GM23338 (cell line): ENCODE measurements at regions not wholly inside any gene's neighbourhood (a gene's known extent, or its start where the extent isn't known, plus 50 kb on each side); places are given as distances from the start of the nearest gene placed in this dataset.

Source experiments
- CTCF ChIP-seq, 2 experiments: fragments of 200-600 bp in 1 of 2; sonication (generic) in 1 of 2; conservative IDR thresholded peaks; 2 replicates each; pipeline versions ENCODE4 v1.5.1 to v1.6.1; 2016 to 2017; ENCODE audit warnings: antibody characterized with exemption in 2 of 2, low read depth in 2 of 2, mild to moderate bottlenecking in 2 of 2, moderate library complexity in 1 of 2
- EZH2 ChIP-seq: fragments of 200-600 bp; sonication (generic); IDR thresholded peaks from one replicate; pipeline ENCODE4 v1.8.0; 2017; ENCODE audit warnings: antibody characterized with exemption, mild to moderate bottlenecking, low read depth; ENCODE audit not compliant: unreplicated experiment
- ZNF331 ChIP-seq: fragments of 250-450 bp; sonication (Bioruptor Pico); IDR thresholded peaks from 2 replicates; pipeline ENCODE4 v1.5.0; 2020; ENCODE audit warnings: low read depth, mild to moderate bottlenecking, moderate library complexity

DNA sequence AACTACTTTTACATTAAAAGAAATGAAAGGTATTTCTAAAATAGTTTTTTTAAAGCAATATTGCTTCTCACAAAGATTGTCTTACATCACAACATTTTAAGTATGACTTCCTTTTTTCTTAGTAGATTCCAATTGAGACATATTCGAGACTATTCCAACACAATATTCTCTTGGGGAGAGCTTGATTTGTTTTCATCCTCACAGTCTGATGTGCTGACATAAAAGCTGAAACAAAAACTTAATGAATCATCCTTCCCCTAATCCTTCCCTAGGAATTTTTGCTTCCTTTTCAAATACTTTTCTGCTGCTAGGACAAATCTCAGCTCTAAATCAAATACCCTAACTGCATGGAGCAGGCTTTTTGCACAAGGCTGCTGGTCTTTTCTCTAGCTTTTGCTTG lies 245.8 kb upstream of the MAP3K1 start:
- no peak for TF ChIP-seq CTCF (conservative IDR thresholded peaks at IDR 0.05; ENCODE audit: low read depth in 2 of 2)
- TF ChIP-seq ZNF331 (CRISPR knock-in tag): no peak
- TF ChIP-seq EZH2: no peak
